ENCODE measurements at regions not wholly inside any gene's neighbourhood (a gene's known extent, or its start where the extent isn't known, plus 50 kb on each side); places are given as distances from the start of the nearest gene placed in this dataset.

DNA sequence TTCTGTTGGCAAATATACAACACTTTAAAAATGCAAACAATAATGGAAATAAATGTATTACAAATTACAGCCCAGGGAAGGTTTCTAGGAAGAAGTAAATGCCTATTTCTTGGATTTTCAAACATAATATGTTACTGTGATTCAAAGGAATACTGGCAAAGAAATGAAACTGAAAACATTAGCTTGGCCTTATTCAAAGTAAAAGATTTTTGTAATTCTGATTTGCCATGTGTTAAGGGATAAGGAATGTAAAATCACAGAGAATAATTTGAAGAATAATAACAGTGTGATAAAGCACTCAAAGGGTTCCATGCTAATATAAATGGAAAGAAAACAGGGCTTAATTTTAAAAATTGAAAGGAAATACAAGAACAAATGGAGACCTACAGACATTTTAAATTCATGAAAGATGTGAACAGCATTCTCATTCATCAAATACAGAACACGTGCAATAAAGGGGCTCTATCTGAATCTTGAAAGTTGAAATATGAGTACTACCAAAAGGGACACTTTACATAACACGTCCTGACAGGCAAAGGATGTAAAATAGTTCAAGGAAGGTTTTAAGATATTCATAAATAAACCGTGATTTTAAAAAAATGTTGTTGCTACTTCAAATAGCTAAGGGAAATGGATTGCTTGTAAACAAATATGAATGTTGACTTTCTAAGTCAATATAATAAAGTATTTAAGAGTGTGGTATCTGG is 138.1 kb downstream of the RFPL4B start:
- H3K4me1 ChIP-seq (ENCODE audit: control insufficient read depth in 2 of 2, insufficient read depth in 2 of 2, low read length in 2 of 2) = no peaks in the 10 kb centered on the region
- no peaks in the 10 kb centered on the region for H3K27me3 ChIP-seq (ENCODE audit: control insufficient read depth in 2 of 2, insufficient read depth in 1 of 2, low read length in 1 of 2)
- H3K4me3 ChIP-seq (ENCODE audit: low read length in 2 of 2) = no peak overlapping the region
- H3K27ac ChIP-seq (ENCODE audit: low read depth in 1 of 2, low read length in 1 of 2) = no peak overlapping the region
- H3K9me3 ChIP-seq (ENCODE audit: control insufficient read depth in 2 of 2, insufficient read depth in 1 of 2, low read length in 1 of 2) = no peaks in the 10 kb centered on the region
- no peaks in the 10 kb centered on the region for H3K36me3 ChIP-seq (ENCODE audit: control insufficient read depth in 2 of 2, insufficient read depth in 2 of 2, low read length in 1 of 2)
- DNase-seq (ENCODE audit: low read depth in 6 of 9, low spot score in 9 of 9) = no peak
- 88% methylated on average over 3 of the region's 3 CpGs for WGBS

- Histone ChIP-seq H3K27ac (ENCODE audit: low read depth in 1 of 2, low read length in 1 of 2) (no peak overlapping the region), H3K36me3 (ENCODE audit: control insufficient read depth in 2 of 2, insufficient read depth in 2 of 2, low read length in 1 of 2) (no peaks in the 10 kb centered on the region), H3K9me3 (ENCODE audit: control insufficient read depth in 2 of 2, insufficient read depth in 1 of 2, low read length in 1 of 2) (no peaks in the 10 kb centered on the region), H3K27me3 (ENCODE audit: control insufficient read depth in 2 of 2, insufficient read depth in 1 of 2, low read length in 1 of 2) (no peaks in the 10 kb centered on the region), H3K4me3 (ENCODE audit: low read length in 2 of 2) (no peak overlapping the region), H3K4me1 (ENCODE audit: control insufficient read depth in 2 of 2, insufficient read depth in 2 of 2, low read length in 2 of 2) (no peaks in the 10 kb centered on the region)
- DNase-seq (ENCODE audit: low read depth in 6 of 9, low spot score in 9 of 9) = no peak
- 90% methylated on average over 1 of the region's 1 CpG for WGBS
Measured at GRCh38 chr6:112485827-112486212, 138.7 kb downstream of the RFPL4B start.

GRCh38 chr6:112486454-112486853 is 139.3 kb downstream of the RFPL4B start:
- Histone ChIP-seq H3K4me3 (ENCODE audit: low read length in 2 of 2) (no peak overlapping the region), H3K9me3 (ENCODE audit: control insufficient read depth in 2 of 2, insufficient read depth in 1 of 2, low read length in 1 of 2) (no peaks in the 10 kb centered on the region), H3K4me1 (ENCODE audit: control insufficient read depth in 2 of 2, insufficient read depth in 2 of 2, low read length in 2 of 2) (no peaks in the 10 kb centered on the region), H3K27ac (ENCODE audit: low read depth in 1 of 2, low read length in 1 of 2) (no peak overlapping the region), H3K27me3 (ENCODE audit: control insufficient read depth in 2 of 2, insufficient read depth in 1 of 2, low read length in 1 of 2) (no peaks in the 10 kb centered on the region), H3K36me3 (ENCODE audit: control insufficient read depth in 2 of 2, insufficient read depth in 2 of 2, low read length in 1 of 2) (no peaks in the 10 kb centered on the region)
- no peak for DNase-seq (ENCODE audit: low read depth in 6 of 9, low spot score in 9 of 9)
- 96% methylated on average over 3 of the region's 3 CpGs for WGBS

DNA sequence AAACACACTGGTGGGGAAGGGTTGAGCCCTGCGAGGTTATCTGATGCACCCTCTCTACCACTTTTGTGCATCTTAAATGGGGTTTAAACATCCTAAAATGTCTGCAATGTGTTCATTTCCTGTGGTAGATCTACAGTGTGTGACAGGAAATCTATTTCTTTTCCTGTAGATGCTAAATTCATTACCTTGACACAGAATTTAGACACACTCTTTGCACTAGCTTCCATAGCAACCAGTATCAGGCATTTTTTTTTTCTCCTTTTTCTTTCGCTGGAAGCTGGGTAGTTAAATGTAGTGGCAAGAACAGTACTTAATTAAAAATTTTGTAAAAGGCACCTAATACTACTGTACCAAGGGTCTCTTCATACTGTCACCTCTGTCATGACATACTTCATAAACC is 141.1 kb downstream of the RFPL4B start:
- Histone ChIP-seq H3K4me1 (ENCODE audit: control insufficient read depth in 2 of 2, insufficient read depth in 2 of 2, low read length in 2 of 2) (no peaks in the 10 kb centered on the region), H3K9me3 (ENCODE audit: control insufficient read depth in 2 of 2, insufficient read depth in 1 of 2, low read length in 1 of 2) (no peaks in the 10 kb centered on the region), H3K27ac (ENCODE audit: low read depth in 1 of 2, low read length in 1 of 2) (no peak overlapping the region), H3K27me3 (ENCODE audit: control insufficient read depth in 2 of 2, insufficient read depth in 1 of 2, low read length in 1 of 2) (no peaks in the 10 kb centered on the region), H3K4me3 (ENCODE audit: low read length in 2 of 2) (no peak overlapping the region), H3K36me3 (ENCODE audit: control insufficient read depth in 2 of 2, insufficient read depth in 2 of 2, low read length in 1 of 2) (no peaks in the 10 kb centered on the region)
- peak in 2 of 9 donors; percentile 1 to 10 for DNase-seq (ENCODE audit: low read depth in 6 of 9, low spot score in 9 of 9)
- 77% methylated on average over 2 of the region's 2 CpGs for WGBS

DNA sequence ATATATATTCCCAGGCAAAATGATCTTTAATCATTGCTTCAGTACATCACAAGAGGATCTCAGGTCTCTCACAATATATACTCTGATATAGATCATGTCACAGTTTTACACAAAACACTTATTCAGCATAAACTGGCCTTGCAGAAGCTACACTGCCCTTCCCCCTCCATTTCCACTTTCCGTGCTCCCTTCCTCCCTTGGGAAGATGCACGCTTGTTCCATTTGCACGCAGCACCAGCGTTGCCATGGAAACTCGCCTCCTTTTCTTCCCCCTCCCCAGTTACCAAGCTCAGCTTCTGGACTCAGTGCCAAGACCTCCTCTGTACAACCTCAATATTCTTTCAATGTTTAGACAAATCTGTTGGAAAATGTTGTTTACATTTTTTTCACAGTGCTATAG is 154.6 kb downstream of the RFPL4B start:
- 87% methylated on average over 5 of the region's 5 CpGs for WGBS
- no peaks in the 10 kb centered on the region for H3K4me1 ChIP-seq (ENCODE audit: control insufficient read depth in 2 of 2, insufficient read depth in 2 of 2, low read length in 2 of 2)
- no peak for DNase-seq (ENCODE audit: low read depth in 6 of 9, low spot score in 9 of 9)
- H3K4me3 ChIP-seq (ENCODE audit: low read length in 2 of 2) = no peak overlapping the region
- H3K27ac ChIP-seq (ENCODE audit: low read depth in 1 of 2, low read length in 1 of 2) = no peak overlapping the region
- H3K36me3 ChIP-seq (ENCODE audit: control insufficient read depth in 2 of 2, insufficient read depth in 2 of 2, low read length in 1 of 2) = no peaks in the 10 kb centered on the region
- H3K9me3 ChIP-seq (ENCODE audit: control insufficient read depth in 2 of 2, insufficient read depth in 1 of 2, low read length in 1 of 2) = no peaks in the 10 kb centered on the region
- no peaks in the 10 kb centered on the region for H3K27me3 ChIP-seq (ENCODE audit: control insufficient read depth in 2 of 2, insufficient read depth in 1 of 2, low read length in 1 of 2)

- Histone ChIP-seq H3K36me3 (ENCODE audit: control insufficient read depth in 2 of 2, insufficient read depth in 2 of 2, low read length in 1 of 2) (no peaks in the 10 kb centered on the region), H3K27ac (ENCODE audit: low read depth in 1 of 2, low read length in 1 of 2) (no peak overlapping the region), H3K9me3 (ENCODE audit: control insufficient read depth in 2 of 2, insufficient read depth in 1 of 2, low read length in 1 of 2) (no peaks in the 10 kb centered on the region), H3K27me3 (ENCODE audit: control insufficient read depth in 2 of 2, insufficient read depth in 1 of 2, low read length in 1 of 2) (no peaks in the 10 kb centered on the region), H3K4me3 (ENCODE audit: low read length in 2 of 2) (no peak overlapping the region), H3K4me1 (ENCODE audit: control insufficient read depth in 2 of 2, insufficient read depth in 2 of 2, low read length in 2 of 2) (no peaks in the 10 kb centered on the region)
- no peak for DNase-seq (ENCODE audit: low read depth in 6 of 9, low spot score in 9 of 9)
- WGBS = 90% methylated on average over 7 of the region's 7 CpGs
Measured at GRCh38 chr6:112502351-112503090, 155.4 kb downstream of the RFPL4B start.

- DNase-seq (ENCODE audit: low read depth in 6 of 9, low spot score in 9 of 9) = no peak
- no peaks in the 10 kb centered on the region for H3K9me3 ChIP-seq (ENCODE audit: control insufficient read depth in 2 of 2, insufficient read depth in 1 of 2, low read length in 1 of 2)
- no peaks in the 10 kb centered on the region for H3K27me3 ChIP-seq (ENCODE audit: control insufficient read depth in 2 of 2, insufficient read depth in 1 of 2, low read length in 1 of 2)
- no peaks in the 10 kb centered on the region for H3K4me1 ChIP-seq (ENCODE audit: control insufficient read depth in 2 of 2, insufficient read depth in 2 of 2, low read length in 2 of 2)
- no peak overlapping the region for H3K27ac ChIP-seq (ENCODE audit: low read depth in 1 of 2, low read length in 1 of 2)
- H3K36me3 ChIP-seq (ENCODE audit: control insufficient read depth in 2 of 2, insufficient read depth in 2 of 2, low read length in 1 of 2) = no peaks in the 10 kb centered on the region
- H3K4me3 ChIP-seq (ENCODE audit: low read length in 2 of 2) = no peak overlapping the region
- WGBS = 95% methylated on average over 6 of the region's 6 CpGs
Measured at GRCh38 chr6:112503091-112503596, 156.0 kb downstream of the RFPL4B start.

- H3K27me3 ChIP-seq (ENCODE audit: control insufficient read depth in 2 of 2, insufficient read depth in 1 of 2, low read length in 1 of 2) = no peaks in the 10 kb centered on the region
- H3K4me1 ChIP-seq (ENCODE audit: control insufficient read depth in 2 of 2, insufficient read depth in 2 of 2, low read length in 2 of 2) = no peaks in the 10 kb centered on the region
- H3K4me3 ChIP-seq (ENCODE audit: low read length in 2 of 2) = no peak overlapping the region
- DNase-seq (ENCODE audit: low read depth in 6 of 9, low spot score in 9 of 9) = no peak
- 85% methylated on average over 2 of the region's 2 CpGs for WGBS
- H3K9me3 ChIP-seq (ENCODE audit: control insufficient read depth in 2 of 2, insufficient read depth in 1 of 2, low read length in 1 of 2) = no peaks in the 10 kb centered on the region
- no peak overlapping the region for H3K27ac ChIP-seq (ENCODE audit: low read depth in 1 of 2, low read length in 1 of 2)
- H3K36me3 ChIP-seq (ENCODE audit: control insufficient read depth in 2 of 2, insufficient read depth in 2 of 2, low read length in 1 of 2) = no peaks in the 10 kb centered on the region
Measured at GRCh38 chr6:112504621-112505020, 157.5 kb downstream of the RFPL4B start.

DNA sequence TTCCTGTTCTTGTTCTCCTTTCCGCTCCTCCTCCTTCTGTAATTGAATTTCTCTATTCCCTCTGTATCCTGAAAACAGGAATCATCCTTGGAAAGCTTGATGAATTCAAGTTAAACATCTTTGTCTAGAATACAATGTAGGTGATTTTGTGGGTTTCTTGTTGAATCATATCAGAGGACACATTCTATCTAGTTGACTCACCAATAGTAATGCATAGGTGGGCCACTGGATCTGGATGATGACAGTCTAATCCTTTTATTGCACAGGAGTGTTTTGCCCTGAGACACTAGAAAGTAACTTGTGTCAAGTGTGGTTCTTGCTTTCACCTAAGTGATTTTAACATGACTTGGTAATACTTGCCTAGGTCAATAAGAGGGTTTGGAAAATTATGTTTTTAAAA is 164.3 kb downstream of the RFPL4B start:
- WGBS = 98% methylated on average over 1 of the region's 1 CpG
- H3K9me3 ChIP-seq (ENCODE audit: control insufficient read depth in 2 of 2, insufficient read depth in 1 of 2, low read length in 1 of 2) = no peaks in the 10 kb centered on the region
- no peak for DNase-seq (ENCODE audit: low read depth in 6 of 9, low spot score in 9 of 9)
- no peak overlapping the region for H3K4me3 ChIP-seq (ENCODE audit: low read length in 2 of 2)
- H3K27ac ChIP-seq (ENCODE audit: low read depth in 1 of 2, low read length in 1 of 2) = no peak overlapping the region
- H3K27me3 ChIP-seq (ENCODE audit: control insufficient read depth in 2 of 2, insufficient read depth in 1 of 2, low read length in 1 of 2) = no peaks in the 10 kb centered on the region
- H3K36me3 ChIP-seq (ENCODE audit: control insufficient read depth in 2 of 2, insufficient read depth in 2 of 2, low read length in 1 of 2) = no peaks in the 10 kb centered on the region
- H3K4me1 ChIP-seq (ENCODE audit: control insufficient read depth in 2 of 2, insufficient read depth in 2 of 2, low read length in 2 of 2) = no peaks in the 10 kb centered on the region

Measured in thymus (tissue), 11 donors.